ENCODE measurements at regions not wholly inside any gene's neighbourhood (a gene's known extent, or its start where the extent isn't known, plus 50 kb on each side); places are given as distances from the start of the nearest gene placed in this dataset.

- TF ChIP-seq CTCF (conservative IDR thresholded peaks at IDR 0.05) (no peak), ZFX (IDR thresholded peaks at IDR 0.05) (no peak)
Measured at GRCh38 chr16:17013038-17013437, 457.7 kb downstream of the XYLT1 start.

Measured in C4-2B (cell line).